ENCODE measurements at regions not wholly inside any gene's neighbourhood (a gene's known extent, or its start where the extent isn't known, plus 50 kb on each side); places are given as distances from the start of the nearest gene placed in this dataset.

DNA sequence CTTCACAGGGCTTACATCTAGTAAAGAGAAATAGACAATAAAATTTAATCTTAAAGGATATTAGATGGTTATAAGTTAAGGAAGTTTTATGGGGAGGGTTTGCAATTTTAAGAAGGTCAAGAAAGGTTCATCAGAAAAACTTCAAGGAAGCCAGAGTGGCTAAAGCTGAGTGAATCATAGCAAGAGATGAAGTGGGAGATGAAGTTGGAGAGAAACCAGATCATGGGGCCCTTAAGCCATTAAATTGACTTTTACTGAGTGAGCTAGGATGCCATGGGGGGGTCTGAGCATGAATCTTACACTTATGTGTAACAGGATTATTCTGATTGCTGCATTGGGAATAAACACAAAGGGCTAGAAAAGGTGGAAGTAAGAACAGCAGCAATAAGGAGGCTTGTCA lies 189.2 kb downstream of the LRIG3 start:
- Histone ChIP-seq H3K4me3 (no peak overlapping the region), H3K9ac (ENCODE audit: insufficient read depth in 1 of 2, low read length in 2 of 2) (no peak overlapping the region), H3K27me3 (ENCODE audit: control insufficient read depth in 3 of 3, insufficient read depth in 3 of 3, low read length in 2 of 3) (no peaks in the 10 kb centered on the region), H3K36me3 (ENCODE audit: control insufficient read depth in 4 of 4, insufficient read depth in 4 of 4, low read length in 4 of 4) (no peaks in the 10 kb centered on the region), H3K9me3 (ENCODE audit: control insufficient read depth in 4 of 4, insufficient read depth in 3 of 4, low read length in 3 of 4) (no peaks in the 10 kb centered on the region), H3K27ac (ENCODE audit: low read depth in 1 of 2, low read length in 1 of 2) (no peak overlapping the region), H3K4me1 (ENCODE audit: control insufficient read depth in 5 of 5, insufficient read depth in 5 of 5, low read length in 5 of 5) (no peaks in the 10 kb centered on the region)
- ATAC-seq (ENCODE audit: insufficient read depth, low FRiP score) (no peak), DNase-seq (no peak)
- TF ChIP-seq, protein P1, sequence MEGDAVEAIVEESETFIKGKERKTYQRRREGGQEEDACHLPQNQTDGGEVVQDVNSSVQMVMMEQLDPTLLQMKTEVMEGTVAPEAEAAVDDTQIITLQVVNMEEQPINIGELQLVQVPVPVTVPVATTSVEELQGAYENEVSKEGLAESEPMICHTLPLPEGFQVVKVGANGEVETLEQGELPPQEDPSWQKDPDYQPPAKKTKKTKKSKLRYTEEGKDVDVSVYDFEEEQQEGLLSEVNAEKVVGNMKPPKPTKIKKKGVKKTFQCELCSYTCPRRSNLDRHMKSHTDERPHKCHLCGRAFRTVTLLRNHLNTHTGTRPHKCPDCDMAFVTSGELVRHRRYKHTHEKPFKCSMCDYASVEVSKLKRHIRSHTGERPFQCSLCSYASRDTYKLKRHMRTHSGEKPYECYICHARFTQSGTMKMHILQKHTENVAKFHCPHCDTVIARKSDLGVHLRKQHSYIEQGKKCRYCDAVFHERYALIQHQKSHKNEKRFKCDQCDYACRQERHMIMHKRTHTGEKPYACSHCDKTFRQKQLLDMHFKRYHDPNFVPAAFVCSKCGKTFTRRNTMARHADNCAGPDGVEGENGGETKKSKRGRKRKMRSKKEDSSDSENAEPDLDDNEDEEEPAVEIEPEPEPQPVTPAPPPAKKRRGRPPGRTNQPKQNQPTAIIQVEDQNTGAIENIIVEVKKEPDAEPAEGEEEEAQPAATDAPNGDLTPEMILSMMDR (IDR thresholded peaks at IDR 0.05; ENCODE audit: control extremely low read depth, extremely low read depth), result no peak

DNA sequence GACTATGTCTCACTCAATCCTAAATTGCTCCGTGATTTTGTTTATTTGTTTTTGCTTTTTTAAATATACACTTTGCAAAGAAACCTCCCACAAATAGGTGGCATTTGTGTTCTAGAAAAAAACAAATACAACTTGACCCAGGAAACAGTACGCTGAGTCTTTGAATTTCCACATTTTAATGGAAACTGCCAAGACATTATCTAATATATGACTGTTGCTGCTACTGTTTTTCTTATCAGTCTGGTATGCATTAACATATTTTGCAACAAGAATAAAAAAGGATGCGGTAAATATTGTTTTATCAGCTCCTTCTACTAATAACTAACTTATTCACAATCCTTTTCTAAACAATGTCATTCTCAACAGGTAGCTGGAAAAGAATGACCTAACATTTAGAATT lies 187.4 kb downstream of the LRIG3 start:
- no peaks in the 10 kb centered on the region for H3K4me1 ChIP-seq (ENCODE audit: control insufficient read depth in 5 of 5, insufficient read depth in 5 of 5, low read length in 5 of 5)
- no peak overlapping the region for H3K9ac ChIP-seq (ENCODE audit: insufficient read depth in 1 of 2, low read length in 2 of 2)
- TF ChIP-seq, protein P1 (IDR thresholded peaks at IDR 0.05; ENCODE audit: control extremely low read depth, extremely low read depth), result no peak
- WGBS, 2 donors, result 62 to 70% methylated on average over 3 of the region's 3 CpGs
- H3K27ac ChIP-seq (ENCODE audit: low read depth in 1 of 2, low read length in 1 of 2), result no peak overlapping the region
- H3K36me3 ChIP-seq (ENCODE audit: control insufficient read depth in 4 of 4, insufficient read depth in 4 of 4, low read length in 4 of 4), result no peaks in the 10 kb centered on the region
- no peak overlapping the region for H3K4me3 ChIP-seq
- H3K9me3 ChIP-seq (ENCODE audit: control insufficient read depth in 4 of 4, insufficient read depth in 3 of 4, low read length in 3 of 4), result no peaks in the 10 kb centered on the region
- ATAC-seq (ENCODE audit: insufficient read depth, low FRiP score), result no peak
- no peak for DNase-seq
- H3K27me3 ChIP-seq (ENCODE audit: control insufficient read depth in 3 of 3, insufficient read depth in 3 of 3, low read length in 2 of 3), result no peaks in the 10 kb centered on the region

DNA sequence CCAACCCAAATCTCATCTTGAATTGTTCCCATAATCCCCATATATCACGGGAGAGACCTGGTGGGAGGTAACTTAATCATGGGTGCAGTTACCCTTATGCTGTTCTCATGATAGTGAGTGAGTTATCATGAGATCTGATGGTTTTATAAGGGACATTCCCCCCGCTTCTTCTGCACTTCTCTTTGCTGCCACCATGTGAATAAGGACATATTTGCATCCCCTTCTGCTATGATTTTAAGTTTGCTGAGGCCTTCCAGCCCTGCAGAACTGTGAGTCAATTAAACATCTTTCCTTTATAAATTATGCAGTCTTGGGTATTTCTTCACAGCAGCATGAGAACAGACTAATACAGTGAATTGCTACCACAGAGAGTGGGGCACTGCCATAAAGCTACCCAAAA lies 179.1 kb downstream of the LRIG3 start:
- DNase-seq (no peak), ATAC-seq (ENCODE audit: insufficient read depth, low FRiP score) (no peak)
- TF ChIP-seq, protein P1 (IDR thresholded peaks at IDR 0.05; ENCODE audit: control extremely low read depth, extremely low read depth), result no peak
- no peak overlapping the region for H3K4me3 ChIP-seq
- H3K9ac ChIP-seq (ENCODE audit: insufficient read depth in 1 of 2, low read length in 2 of 2), result no peak overlapping the region
- H3K4me1 ChIP-seq (ENCODE audit: control insufficient read depth in 5 of 5, insufficient read depth in 5 of 5, low read length in 5 of 5), result no peaks in the 10 kb centered on the region
- no peak overlapping the region for H3K27ac ChIP-seq (ENCODE audit: low read depth in 1 of 2, low read length in 1 of 2)
- peaks cover 0 to 3% (median 0%) of the 10 kb centered on the region in 4 donors for H3K9me3 ChIP-seq (ENCODE audit: control insufficient read depth in 4 of 4, insufficient read depth in 3 of 4, low read length in 3 of 4)
- no peaks in the 10 kb centered on the region for H3K27me3 ChIP-seq (ENCODE audit: control insufficient read depth in 3 of 3, insufficient read depth in 3 of 3, low read length in 2 of 3)
- 85 to 90% methylated on average over 2 of the region's 2 CpGs for whole genome bisulfite sequencing, 2 donors
- no peaks in the 10 kb centered on the region for H3K36me3 ChIP-seq (ENCODE audit: control insufficient read depth in 4 of 4, insufficient read depth in 4 of 4, low read length in 4 of 4)

DNA sequence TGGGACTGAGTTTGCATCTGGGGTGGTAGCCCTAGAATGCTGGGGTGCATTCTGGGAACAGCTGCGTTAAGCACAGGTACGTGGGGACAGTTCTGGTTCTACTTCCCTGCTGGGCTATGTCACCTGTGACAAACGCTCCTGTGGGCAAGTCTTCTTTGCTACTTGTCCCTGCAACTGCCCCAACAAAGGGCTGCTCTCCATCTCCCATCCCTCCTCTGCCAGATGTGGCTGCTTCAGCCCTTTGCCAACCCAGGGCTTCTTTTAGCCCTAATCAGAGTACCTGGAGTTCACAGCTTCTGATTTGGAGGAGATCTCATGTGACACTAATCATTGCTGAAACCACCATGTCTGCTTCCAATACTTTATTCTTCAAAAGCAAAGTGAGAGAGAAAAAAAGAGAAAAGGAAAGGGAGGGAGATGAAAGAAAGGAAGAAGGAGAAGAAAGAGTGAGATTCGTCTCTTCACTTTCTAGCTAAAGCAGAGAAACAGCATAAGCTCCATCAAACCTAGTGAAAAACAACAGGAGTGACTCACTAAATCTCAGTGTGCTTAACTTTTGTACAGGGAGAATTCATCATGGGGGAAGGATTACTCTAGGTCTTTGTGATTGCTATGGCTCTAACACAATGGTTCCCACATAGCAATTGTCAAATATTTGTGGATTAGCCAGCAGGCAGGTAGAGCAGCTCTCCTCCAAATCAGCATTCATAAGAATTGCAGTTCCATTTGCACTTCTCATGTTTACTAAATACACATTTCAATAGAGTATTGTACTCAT lies 174.8 kb downstream of the LRIG3 start:
- WGBS, 2 donors, result 77 to 79% methylated on average over 4 of the region's 4 CpGs
- no peak for DNase-seq
- TF ChIP-seq, protein P1 (IDR thresholded peaks at IDR 0.05; ENCODE audit: control extremely low read depth, extremely low read depth), result no peak

More for the DNA sequence above, 174.8 kb downstream of the LRIG3 start:
- H3K9ac ChIP-seq (ENCODE audit: insufficient read depth in 1 of 2, low read length in 2 of 2), result no peak overlapping the region
- no peaks in the 10 kb centered on the region for H3K36me3 ChIP-seq (ENCODE audit: control insufficient read depth in 4 of 4, insufficient read depth in 4 of 4, low read length in 4 of 4)
- peaks cover 0 to 3% (median 0%) of the 10 kb centered on the region in 4 donors for H3K9me3 ChIP-seq (ENCODE audit: control insufficient read depth in 4 of 4, insufficient read depth in 3 of 4, low read length in 3 of 4)
- no peaks in the 10 kb centered on the region for H3K27me3 ChIP-seq (ENCODE audit: control insufficient read depth in 3 of 3, insufficient read depth in 3 of 3, low read length in 2 of 3)
- H3K4me3 ChIP-seq, result no peak overlapping the region
- no peak for ATAC-seq (ENCODE audit: insufficient read depth, low FRiP score)
- no peaks in the 10 kb centered on the region for H3K4me1 ChIP-seq (ENCODE audit: control insufficient read depth in 5 of 5, insufficient read depth in 5 of 5, low read length in 5 of 5)
- no peak overlapping the region for H3K27ac ChIP-seq (ENCODE audit: low read depth in 1 of 2, low read length in 1 of 2)

All from lung (tissue), 11 donors.